ENCODE measurements at regions not wholly inside any gene's neighbourhood (a gene's known extent, or its start where the extent isn't known, plus 50 kb on each side); places are given as distances from the start of the nearest gene placed in this dataset.

DNA sequence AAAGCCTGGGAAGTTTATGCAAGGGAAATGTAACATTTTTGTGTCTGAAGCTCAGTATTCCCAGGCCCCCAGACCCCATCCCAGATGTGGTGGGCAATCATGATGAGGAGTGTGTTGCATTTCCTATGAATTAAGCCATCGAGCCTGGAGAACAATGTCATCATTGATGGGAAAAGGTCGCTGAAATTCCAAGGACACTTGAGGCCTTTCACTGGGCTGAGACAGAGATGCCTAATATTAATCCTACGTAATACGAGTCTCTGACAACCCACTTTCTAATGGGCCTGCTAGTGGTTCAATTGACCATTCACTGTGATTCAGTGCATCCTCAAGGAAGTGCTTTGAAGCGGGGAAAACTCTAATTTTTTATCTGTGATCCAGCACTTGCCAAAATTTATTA lies 291.6 kb downstream of the PLPP3 start:
- no peak for TF ChIP-seq ZNF274 (IDR thresholded peaks at IDR 0.05; ENCODE audit: low read depth, low read length)
- no peak overlapping the region for H3K4me3 ChIP-seq (ENCODE audit: low read length)

DNA sequence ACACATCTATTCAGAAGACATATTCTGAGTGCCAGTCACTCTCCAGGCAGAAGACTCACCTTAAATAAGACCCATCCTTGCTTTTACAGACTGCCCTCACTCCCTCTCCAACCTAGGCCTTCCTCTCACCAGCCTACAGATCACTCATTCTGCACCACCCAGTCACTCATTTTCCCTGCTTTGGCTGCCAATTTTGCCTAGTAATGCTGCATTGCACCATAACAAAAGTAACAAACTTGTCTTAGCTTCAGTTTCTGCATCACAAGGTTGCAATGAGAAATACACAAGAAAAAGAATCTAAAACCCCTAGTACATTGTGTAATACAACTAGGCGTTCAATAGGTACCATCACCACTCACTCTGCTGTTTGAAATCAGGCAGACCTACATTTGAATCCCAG lies 292.4 kb downstream of the PLPP3 start:
- no peak overlapping the region for H3K4me3 ChIP-seq (ENCODE audit: low read length)

DNA sequence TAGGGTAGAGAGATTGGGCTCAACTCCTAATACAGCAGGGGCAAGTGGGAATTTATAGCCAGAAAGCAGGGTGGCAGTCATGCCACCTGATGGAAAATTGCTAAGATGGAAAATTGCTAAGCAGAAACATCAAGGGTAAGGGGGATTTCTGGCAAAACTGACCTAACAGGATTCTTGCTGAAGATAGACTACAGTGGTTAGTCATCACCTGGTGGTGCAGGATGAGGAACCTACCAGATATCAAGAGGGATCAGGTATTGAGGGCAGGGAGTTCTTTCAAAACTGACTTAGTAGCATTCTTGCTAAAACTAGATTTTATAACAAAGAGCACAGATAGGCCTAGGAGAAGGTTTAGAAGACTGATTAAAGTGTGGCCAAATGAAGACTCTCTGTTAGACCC lies 292.9 kb downstream of the PLPP3 start:
- no peak for TF ChIP-seq ZNF274 (IDR thresholded peaks at IDR 0.05; ENCODE audit: low read depth, low read length)
- H3K4me3 ChIP-seq (ENCODE audit: low read length), result no peak overlapping the region

More for the DNA sequence above, 292.4 kb downstream of the PLPP3 start:
- no peak for TF ChIP-seq ZNF274 (IDR thresholded peaks at IDR 0.05; ENCODE audit: low read depth, low read length)

DNA sequence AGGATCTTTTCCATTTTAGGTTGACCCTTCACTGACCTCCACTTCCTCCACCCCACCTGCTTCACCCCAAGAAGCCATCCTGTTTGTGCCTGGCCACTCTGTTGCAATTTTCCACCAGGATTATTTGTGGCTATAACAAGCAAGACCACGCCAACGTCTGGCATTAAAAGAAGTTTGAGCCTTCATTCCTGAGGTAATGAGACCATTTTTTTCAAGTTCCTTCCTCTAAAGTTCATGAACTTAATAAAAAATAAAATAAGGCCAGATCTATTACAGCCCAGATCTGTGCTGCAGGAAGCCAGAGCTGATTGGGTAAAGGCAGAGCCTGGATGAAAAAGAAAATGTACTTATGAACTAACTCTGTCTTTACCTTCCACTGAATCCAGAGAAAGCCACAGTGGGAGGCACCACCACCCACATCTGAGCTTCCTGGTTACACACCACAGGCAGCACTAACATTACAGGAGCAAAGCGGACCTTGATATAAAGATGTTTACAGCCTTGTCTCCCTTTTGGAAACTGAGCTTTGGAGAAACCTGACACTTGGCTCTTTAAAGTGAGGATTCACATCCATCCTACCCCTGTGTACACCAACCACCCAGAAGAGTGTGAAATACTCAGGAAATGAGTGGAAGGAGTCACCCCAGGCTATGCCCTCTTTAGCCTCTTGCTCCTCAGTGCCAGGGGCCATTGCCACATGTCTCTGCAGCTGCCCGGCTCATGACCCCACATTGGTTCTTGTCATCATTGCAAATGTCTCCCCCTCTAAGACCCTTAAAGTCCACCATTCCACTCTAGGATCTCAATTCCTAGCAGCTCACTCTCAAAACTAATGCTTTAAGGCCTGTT lies 293.6 kb downstream of the PLPP3 start:
- no peak overlapping the region for H3K4me3 ChIP-seq (ENCODE audit: low read length)
- TF ChIP-seq ZNF274 (IDR thresholded peaks at IDR 0.05; ENCODE audit: low read depth, low read length), result no peak

DNA sequence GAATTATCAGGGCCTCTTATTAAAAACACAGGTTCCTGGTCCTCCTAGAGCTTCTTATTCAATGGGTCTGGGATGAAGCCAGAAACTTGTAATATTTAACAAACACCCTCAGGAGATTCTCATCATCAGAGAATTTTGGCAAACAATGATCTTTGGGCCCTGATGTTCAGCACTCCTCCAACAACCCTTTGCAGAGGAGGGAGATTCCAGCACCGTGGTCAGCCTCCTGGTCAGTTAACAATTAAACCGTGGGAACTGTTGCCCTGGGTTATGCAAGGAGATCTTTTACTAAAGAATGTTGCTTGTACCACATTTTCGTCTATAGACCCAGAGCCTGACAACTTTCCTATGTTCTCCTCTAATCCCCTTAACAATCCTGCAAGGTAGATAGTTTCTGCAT lies 294.4 kb downstream of the PLPP3 start:
- no peak for TF ChIP-seq ZNF274 (IDR thresholded peaks at IDR 0.05; ENCODE audit: low read depth, low read length)
- no peak overlapping the region for H3K4me3 ChIP-seq (ENCODE audit: low read length)

DNA sequence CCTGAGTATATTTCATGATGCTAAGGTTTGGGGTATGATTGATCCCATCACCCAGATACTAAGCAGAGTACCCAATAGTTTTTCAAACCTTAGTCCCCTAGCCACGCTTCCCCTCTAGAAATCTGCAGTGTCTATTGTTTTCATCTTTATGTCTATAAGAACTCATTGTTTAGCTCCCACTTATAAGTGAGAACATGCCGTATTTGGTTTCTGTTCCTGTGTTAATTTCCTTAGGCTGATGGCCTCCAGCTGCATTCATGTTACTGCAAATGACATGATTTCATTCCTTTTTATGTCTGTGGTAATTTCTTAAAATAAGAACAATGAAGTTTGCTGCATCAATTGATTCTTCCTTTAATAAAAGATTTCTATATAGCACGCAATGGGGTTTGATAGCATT lies 301.3 kb downstream of the PLPP3 start:
- H3K4me3 ChIP-seq (ENCODE audit: low read length), result no peak overlapping the region
- no peak for TF ChIP-seq ZNF274 (IDR thresholded peaks at IDR 0.05; ENCODE audit: low read depth, low read length)

DNA sequence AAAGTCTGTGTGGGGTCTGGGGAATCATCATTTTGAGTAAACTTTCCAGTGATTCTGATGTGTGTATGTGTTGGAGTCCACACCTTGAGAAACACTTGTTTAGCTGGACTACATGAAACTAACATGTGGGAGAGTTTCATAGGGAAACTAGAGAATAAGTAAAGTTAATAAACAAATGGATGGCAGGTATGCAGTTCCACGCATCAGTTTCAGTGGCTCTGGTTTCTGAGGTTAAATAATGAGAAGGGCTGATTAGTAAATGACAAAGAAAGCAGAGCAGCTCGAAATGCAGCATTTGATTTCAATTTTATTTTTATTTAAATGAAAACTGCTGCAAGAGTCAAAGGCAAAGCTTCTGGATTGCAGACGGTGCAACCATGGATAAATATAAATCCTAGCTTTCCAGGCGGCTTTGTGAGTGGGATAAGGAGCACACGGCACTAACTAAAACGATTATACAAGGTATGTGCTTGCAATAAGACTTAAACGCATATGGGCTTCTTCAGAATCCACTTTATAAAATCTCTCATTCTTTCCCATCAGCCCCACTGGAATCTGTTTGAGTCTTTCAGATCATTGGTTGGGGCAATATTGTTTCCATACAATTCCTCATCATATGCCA lies 310.7 kb downstream of the PLPP3 start:
- no peak overlapping the region for H3K4me3 ChIP-seq (ENCODE audit: low read length)
- TF ChIP-seq ZNF274 (IDR thresholded peaks at IDR 0.05; ENCODE audit: low read depth, low read length), result no peak

DNA sequence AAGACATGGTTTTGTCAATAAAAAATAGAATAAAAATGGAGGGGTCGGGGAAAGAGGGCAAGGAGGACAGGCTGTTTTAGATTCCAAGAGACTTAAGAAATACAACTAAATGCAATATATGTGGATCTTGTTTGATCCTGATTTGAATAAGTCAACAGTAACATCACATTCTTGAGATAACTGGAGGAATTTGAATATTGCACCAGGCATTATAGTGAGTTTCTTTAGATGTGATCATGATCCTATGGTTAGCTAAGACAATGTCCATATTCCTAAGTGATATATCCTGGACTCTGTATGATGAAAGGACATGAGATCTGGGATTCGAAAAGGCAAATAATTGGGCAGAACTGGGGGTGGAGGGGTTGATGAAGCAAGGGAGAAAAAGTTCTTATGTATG lies 311.8 kb downstream of the PLPP3 start:
- TF ChIP-seq ZNF274 (IDR thresholded peaks at IDR 0.05; ENCODE audit: low read depth, low read length), result no peak
- no peak overlapping the region for H3K4me3 ChIP-seq (ENCODE audit: low read length)

DNA sequence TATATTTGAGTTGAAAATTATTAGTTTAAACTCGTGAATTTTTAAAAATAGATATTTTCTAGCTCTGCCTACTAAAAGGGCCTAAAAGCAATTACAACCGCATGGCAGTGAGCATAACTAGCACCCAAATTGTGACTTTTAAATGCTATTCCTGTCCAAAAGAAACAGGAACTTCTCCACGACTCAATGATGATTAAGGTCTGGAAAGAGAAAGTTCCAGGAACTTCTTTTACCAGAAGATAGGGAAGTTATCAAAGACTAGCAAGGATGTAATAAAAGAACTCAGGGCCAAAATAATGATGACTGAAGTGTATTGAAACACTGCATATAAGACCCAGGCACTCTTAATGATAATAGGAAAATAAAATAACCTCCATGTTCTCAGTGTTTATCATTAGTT lies 313.0 kb downstream of the PLPP3 start:
- H3K4me3 ChIP-seq (ENCODE audit: low read length), result no peak overlapping the region
- no peak for TF ChIP-seq ZNF274 (IDR thresholded peaks at IDR 0.05; ENCODE audit: low read depth, low read length)

DNA sequence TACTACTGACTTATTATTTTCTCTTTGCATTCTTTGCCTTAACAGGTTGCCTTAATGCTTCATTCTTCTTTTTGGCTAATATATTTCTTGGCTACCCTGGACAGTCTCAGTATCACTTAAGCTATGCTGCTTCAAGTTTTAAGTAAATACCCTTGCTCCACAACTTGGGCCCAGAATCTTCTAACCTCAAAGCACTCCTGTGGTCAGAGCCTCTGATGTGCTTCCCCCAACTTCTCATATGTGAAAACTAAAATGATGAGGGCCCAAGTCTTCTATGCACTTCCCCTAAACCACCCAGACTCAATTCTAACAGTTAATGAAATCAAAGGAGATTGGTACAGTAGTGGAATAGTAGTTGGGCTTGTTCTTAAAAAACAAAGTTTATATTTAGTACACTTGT lies 314.1 kb downstream of the PLPP3 start:
- TF ChIP-seq ZNF274 (IDR thresholded peaks at IDR 0.05; ENCODE audit: low read depth, low read length), result no peak
- no peak overlapping the region for H3K4me3 ChIP-seq (ENCODE audit: low read length)

DNA sequence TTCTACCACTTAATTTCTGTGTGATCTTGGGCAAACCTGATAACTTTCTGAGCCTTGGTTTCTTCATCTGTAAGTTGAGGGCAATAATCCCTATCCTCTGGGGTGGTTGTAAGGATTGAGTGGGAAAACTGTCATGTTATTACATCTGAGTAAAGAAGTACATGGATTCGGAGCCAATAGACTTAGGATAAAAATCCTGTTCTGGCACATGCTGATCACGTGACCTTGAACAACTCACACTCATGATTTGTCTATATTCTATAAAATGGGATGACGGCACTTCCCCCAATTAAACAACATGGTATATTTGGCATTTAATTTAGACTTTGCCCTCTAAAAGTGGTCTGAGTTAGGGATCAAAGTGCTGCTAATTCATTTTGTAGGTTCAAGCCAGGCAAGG lies 315.5 kb downstream of the PLPP3 start:
- H3K4me3 ChIP-seq (ENCODE audit: low read length), result no peak overlapping the region
- no peak for TF ChIP-seq ZNF274 (IDR thresholded peaks at IDR 0.05; ENCODE audit: low read depth, low read length)

DNA sequence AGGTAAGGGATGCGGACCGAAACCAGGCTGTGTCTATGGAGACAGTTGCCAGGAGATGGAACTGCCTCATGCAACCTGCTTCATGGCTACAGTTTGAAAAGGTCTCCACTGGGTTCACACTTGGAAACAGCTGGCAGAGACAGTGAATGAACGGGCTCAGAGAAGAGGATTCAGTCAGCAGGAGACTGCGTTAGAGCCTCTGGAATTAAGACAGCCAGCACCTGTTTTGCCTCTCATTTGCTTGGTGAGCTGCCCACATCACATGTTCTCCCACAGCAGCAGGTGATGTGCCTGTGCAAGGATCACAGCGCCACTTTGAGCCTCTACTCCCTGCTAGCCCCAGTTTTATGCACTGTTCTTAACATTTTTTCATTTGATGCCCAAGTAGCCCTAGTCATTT lies 321.0 kb downstream of the PLPP3 start:
- H3K4me3 ChIP-seq (ENCODE audit: low read length), result no peak overlapping the region
- no peak for TF ChIP-seq ZNF274 (IDR thresholded peaks at IDR 0.05; ENCODE audit: low read depth, low read length)

DNA sequence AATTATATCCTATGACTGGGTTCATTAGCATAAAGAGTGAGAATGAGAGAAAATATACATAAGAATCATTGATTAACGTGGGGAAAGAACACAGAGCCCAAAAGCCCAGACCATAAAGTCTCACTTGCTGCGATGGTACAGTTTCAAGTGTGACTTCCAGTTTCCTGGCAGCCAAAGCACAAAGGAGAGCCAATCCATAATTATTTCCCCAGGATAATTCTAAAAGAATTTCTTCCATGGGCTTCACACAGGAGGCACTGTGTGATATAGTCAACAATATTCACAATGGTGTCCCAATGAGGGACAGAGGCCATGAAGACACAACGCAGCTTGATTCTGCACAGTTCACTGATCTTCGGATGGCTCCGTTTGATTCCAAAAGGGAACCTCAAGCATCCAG lies 321.6 kb downstream of the PLPP3 start:
- H3K4me3 ChIP-seq (ENCODE audit: low read length), result no peak overlapping the region
- TF ChIP-seq ZNF274 (IDR thresholded peaks at IDR 0.05; ENCODE audit: low read depth, low read length), result no peak

DNA sequence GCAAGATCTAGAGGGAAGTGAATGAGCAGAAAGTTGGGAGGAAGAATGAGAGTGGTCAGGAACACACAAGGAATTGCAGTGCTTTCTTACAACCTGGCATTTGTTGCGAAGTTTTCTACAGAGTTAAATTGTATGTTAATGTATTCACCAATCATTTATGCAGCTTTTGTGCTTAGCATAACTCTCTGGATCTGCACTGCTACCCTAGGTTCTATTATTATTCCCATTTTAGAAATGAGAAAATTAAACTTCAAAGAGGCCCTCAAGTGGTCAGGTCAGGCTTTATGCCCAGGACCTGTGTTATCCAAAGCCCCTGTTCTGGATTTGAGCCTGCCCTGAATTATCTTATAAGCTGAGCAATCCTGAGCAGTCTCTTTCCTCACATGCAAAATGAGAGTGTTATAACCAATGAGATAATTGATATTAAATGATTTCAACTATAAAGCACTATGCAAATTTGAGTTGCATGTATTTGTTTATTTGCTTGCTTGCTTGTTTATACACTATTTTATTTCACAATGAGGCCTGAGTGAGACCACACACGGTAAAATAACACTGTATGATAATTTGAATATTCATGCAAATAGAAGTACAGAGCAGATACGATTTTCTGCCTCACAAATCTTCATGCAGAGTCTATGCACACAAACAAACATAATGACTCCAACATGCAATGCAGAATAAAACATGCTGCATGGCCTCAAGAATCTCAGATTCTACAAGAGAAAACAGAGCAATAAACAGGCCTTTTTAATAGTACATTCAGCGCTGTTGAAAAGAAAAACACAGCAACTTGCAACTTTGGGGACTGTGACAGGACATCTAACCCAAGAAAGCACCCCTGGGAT lies 323.0 kb downstream of the PLPP3 start:
- no peak overlapping the region for H3K4me3 ChIP-seq (ENCODE audit: low read length)
- no peak for TF ChIP-seq ZNF274 (IDR thresholded peaks at IDR 0.05; ENCODE audit: low read depth, low read length)

All from GM08714 (cell line).